RPMI7951 (cell line): ENCODE measurements at regions not wholly inside any gene's neighbourhood (a gene's known extent, or its start where the extent isn't known, plus 50 kb on each side); places are given as distances from the start of the nearest gene placed in this dataset.

ENCODE experiments used
- DNase-seq: peaks from one replicate; pipeline ENCODE4 v3.0.0-alpha.2; 2012; ENCODE audit warnings: low read depth

DNA sequence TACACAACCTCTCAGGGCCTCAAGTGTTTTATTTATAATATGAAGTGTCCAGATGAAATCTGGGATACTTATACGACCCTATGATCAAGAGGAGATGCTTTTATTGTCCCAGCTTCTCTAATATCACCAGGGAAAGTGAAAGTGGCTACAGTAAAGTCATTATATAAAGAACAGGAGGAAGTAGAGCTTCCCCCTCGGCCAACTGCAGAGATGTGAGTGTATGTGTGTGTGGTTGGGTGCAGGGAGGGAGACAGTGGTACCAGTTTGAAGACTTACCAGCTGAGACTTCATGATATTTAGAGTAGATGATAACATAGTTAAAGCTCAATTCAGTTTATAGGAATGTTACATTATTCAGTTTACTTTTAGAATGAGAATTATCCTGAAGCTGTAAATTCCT, 373.6 kb upstream of the DDI1 start:
- peak; percentile 17 for DNase-seq

GRCh38 chr11:103668859-103669258, 367.6 kb upstream of the DDI1 start:
- DNase-seq, result no peak

DNA sequence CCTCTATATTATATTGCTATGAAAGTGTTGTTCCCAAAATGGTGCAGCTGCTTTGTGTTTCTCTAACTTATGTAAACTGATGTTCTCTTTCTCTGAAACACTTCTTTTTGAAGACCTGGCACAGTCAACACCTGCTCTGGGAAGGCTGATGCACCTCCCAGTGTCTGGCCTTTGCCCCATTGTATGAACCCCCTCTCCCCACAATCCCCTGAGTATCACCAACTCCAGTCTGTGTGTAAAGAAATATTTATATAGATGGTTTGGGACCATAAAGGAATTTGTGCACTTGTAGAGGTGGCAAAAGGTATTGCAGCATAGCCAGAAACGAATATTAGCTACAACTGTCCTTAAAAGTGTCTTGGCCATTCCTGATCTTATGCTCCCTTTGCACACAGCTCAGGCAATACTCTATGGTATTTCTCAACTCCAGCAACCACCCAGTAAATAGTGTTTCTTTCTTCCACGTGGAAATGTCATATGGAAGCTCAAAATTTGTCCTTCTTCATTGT, 365.2 kb upstream of the DDI1 start:
- no peak for DNase-seq

DNA sequence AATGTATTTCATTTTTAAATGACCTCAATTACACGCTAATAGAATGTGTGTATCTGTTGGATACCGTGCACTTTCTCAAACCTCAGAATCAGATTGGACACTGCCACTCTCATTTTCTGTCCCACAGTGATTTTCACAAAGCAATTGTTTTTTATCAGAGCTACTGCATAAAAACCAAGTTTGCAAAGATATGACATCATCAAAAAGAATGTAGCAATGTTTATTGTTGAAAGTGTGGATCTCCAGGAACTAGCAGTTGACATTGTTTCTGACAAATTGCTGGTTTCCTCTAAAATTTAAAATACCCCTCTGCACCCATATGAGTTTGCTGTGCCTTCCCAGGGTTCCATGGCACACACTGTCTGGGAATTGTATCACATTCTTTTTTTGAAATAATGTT, 362.7 kb upstream of the DDI1 start:
- DNase-seq, result no peak

GRCh38 chr11:103676413-103676812, 360.0 kb upstream of the DDI1 start:
- DNase-seq, result no peak

- DNase-seq, result no peak
Observed at GRCh38 chr11:103680826-103681225, 355.6 kb upstream of the DDI1 start.

DNA sequence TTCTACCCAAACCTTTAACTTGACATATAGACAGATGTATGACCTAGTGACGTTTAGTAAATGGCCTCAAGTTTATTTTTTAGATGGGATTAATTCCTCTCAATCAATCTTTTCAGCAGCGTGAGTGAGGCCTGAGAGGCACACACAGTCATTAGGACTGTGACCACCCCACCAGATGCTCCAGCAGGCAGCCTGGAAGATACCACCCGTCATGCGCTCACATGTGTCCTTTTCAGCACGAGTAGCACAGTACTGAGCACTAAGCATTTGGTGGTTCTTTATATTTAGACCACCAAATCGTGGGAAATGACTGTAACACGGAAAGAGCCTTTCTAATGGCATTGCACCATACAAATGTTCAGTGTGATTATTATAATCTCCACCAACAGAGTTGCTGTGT, 354.6 kb upstream of the DDI1 start:
- no peak for DNase-seq

DNA sequence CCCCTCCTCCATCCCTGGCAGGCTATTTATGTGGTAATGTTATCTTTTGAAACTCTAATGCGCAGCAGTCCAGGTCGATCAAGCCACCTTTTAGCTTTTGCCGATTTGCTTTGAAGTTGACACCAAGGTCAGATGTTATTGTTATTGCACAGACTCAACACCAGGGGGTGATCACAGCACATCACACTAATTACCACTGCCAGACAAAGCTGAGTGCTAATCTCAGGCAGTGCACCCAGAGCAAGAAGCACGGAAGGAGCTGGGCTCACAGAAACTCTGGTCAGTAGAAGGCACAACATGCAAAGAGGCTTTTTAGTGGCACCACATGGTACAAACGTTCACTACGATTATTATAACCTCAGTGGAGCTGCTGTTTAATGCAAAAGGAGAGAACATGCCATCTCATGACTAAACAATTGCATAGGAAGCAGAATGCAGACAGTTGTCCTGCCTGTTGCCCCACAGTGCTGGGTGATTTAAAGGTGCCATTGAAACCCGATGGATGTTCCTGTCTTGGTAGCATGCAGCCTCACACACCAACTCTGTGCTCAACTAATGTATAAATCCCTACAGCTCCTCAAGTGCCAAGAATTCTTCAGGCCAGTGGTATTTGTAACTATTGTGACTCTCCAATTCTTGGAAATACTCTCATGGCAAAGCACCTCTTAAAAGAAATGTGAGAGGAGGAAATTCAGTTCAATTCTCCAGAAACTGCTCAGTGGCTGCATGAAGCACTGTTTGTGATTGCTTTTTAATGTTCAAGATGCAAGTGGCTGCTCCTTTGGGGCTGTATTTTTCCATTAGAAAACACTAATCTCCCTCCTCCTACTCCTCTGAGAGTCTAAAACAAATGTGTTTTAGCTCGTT, 353.9 kb upstream of the DDI1 start:
- DNase-seq, result peak; percentile 54

DNA sequence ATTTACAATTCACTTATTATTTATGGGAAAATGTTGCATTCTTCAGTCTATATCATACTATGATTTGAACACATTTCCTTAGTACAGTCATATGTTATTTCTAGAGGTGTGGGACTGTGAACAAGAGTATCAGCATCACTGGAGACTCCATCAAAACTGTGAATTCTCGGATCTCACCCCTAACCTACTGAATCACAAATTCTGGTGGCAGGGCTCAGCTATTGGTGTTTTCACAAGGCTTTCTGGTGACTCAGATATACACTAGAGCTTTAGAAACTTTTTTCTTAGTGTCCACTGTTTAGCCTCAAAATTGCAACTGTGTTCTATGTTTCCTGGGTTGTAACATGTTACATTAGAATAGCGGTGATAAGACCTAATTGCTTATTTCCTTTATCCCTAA, 352.9 kb upstream of the DDI1 start:
- no peak for DNase-seq

DNA sequence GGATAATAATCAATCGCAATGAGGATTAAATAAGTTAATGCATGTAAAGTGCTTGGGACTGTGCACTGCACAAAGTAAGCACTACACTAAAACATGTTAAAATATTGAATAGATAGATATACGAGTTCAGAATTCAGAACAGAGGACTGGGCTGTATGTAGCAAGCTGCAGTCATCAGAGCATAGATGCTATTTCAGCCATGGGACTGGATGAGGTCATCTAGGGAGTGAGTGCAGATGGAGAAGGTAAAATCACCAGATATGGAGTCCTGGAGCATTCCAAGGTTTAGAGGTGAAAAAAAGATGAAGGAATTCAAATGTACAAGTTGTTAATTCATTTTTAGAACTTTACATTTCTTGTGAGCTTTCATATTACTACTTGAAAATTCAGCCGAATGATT, 347.5 kb upstream of the DDI1 start:
- no peak for DNase-seq

GRCh38 chr11:103690356-103690755, 346.1 kb upstream of the DDI1 start:
- DNase-seq, result no peak

DNA sequence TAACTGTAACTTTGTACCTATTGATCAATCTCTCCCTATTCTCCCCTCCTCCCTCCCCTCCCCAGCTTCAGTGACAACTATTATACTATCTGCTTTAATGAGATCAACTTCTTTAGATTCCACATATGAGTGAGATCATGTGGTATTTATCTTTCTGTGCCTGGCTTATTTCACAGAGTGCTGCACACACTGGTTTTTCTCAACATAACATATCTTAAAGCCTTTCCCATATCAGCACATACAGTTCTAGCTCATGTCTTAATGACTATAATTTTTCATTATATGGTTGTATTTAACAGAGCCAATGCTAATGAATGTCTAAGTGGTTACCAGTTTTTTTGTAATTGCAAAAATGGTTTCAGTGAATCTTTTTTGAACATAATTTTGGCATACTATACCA, 340.3 kb upstream of the DDI1 start:
- DNase-seq, result no peak

DNA sequence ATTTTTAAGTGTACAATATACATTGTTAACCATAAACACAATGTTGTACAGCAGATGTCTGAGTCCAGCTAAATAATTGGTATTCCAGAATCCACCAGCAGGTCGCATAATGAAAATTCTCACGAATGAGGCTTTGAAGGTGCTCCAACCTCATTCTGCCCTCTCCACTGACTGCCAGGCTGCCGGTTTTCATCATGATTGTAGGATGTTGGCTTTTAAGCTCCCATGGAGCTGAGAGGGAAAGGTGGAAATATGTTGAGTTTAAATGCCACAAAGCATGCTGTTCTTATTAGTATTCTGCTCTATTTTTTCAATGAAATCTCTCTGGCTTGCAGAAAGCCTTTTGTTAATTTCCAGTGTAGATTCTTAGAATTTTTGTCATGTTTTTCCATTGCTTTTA, 337.2 kb upstream of the DDI1 start:
- no peak for DNase-seq

DNA sequence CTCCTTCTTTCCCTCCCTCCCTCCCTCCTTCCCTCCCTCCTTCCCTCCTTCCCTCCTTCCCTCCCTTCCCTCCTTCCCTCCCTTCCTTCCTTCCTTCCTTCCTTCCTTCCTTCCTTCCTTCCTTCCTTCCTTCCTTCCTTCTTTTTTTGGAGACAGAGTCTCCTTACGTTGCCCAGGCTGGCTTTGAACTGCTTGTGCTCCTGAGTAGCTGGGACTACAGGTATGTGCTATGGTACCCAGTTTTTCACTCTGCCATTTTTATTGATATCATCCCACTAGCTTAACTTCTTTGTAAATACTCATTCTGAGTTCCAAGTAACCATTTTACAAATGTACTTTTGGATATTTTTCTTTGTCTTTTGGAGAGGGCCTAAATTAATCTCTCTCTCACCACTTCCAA, 336.8 kb upstream of the DDI1 start:
- DNase-seq, result no peak

GRCh38 chr11:103700622-103701021, 335.8 kb upstream of the DDI1 start:
- no peak for DNase-seq

DNA sequence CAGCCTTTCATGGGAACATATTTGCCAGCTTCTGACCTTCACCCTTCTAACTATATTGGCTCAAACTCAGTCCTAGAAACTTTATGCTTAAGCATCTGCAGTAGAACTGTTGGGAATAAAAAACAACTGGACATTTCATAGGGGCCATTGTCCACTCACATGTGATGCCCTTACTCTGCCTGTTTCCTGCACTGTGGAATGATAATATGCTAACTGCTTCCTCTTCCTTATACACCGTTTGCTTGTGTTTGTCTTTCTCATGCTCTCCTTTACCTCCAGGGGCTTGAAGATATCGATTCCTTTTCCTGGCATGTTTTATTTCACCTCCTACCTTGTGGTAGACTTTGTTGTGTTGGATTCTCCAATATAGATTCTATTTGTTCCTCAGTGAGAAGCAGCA, 333.0 kb upstream of the DDI1 start:
- DNase-seq, result no peak

DNA sequence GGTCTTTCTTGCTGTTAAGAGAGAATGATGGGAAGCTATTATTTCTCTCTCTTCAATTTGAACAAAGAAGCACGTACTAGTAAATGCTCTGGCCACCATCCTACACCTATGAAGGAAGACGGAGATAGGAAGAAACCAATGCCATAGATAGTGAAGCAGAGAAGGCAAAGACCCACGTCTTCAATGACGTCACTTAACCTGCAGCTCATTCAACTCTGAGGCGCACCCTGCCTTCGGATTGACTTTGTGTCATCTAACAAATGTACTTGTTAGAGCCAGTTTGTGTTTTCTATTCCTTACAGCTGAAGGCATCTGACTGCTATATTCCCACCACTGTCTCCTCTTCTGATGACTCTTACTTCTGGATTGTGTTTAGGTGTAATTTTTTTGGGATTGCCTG, 332.5 kb upstream of the DDI1 start:
- no peak for DNase-seq

DNA sequence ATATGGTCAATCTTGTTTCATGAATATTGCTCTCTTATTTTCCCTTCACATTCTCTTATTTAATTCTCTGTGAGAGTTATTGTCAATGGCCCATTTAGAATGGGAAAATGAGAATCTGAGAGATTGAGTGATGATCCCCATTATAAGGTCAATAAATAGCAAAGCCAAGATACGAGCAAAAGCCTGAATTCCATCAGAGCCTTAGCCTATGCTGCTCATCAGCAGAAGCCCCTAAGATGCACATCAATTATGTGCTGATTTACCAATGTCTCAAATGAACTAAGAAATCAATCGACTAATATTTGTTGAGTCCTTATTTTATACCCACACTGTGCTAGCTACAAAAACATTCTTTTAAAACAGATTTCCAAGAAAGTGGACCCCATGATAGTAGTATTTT, 330.8 kb upstream of the DDI1 start:
- DNase-seq, result no peak

DNA sequence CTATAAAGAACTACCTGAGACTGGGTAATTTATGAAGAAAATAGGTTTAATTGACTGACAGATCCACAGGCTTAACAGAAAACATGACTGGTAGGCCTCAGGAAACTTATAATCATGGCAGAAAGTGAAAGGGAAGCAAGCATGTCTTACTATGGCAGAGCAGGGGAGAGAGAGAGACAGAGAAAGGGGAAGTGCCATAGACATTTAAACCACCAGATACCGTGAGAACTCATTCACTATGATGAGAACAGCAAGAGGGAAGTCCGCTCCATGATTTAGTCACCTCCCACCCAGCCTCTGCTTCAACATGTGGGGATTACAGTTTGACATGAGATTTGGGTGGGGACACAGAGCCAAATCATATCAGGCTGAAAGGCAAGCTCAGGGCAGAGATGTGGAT, 327.1 kb upstream of the DDI1 start:
- no peak for DNase-seq

- DNase-seq, result no peak
Observed at GRCh38 chr11:103714246-103714645, 322.2 kb upstream of the DDI1 start.

- no peak for DNase-seq
Observed at GRCh38 chr11:103716363-103716762, 320.1 kb upstream of the DDI1 start.

DNA sequence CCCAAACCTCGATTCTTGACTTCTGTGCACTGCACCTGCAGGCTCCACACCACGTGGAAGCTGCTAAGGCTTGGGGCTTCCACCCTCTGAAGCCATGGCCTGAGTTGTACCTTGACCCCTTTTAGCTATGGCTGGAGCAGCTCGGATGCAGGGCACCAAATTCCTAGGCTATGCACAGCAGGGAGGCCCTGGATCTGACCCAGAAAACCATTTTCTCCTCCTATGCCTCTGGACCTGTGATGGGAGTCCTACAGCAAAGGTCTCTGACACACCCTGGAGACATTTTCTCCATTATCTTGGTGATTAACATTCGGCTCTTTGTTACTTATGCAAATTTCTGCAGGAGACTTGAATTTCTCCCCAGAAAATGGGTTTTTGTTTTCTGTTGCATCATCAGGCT, 309.2 kb upstream of the DDI1 start:
- no peak for DNase-seq

GRCh38 chr11:103729617-103730016, 306.8 kb upstream of the DDI1 start:
- no peak for DNase-seq
